K562 (cell line): ENCODE measurements at regions not wholly inside any gene's neighbourhood (a gene's known extent, or its start where the extent isn't known, plus 50 kb on each side); places are given as distances from the start of the nearest gene placed in this dataset.

ENCODE experiments used
- ATAC-seq: fragments of 200-7000 bp; cut with Tn5 transposase; 3 replicates; pipeline ENCODE4 v1.9.1; 2020; ENCODE audit warnings: moderate library complexity
- BruUV-seq: library from RNA; stranded (reverse); fragments of 400-500 nt; replicated peaks from 2 replicates; lab custom pipeline; 2021; lab: Mats Ljungman, UMichigan
- CTCF ChIA-PET: fragments of 300-600 bp; formaldehyde crosslinking; extraction: SDS; loops from one replicate; lab custom pipeline; 2021; ENCODE audit warnings: low intra/inter-chr PET ratio; lab: Yijun Ruan, JAX
- POLR2A ChIA-PET: fragments of 300-600, 350-650 bp; sonication (Branson Sonifier 250); formaldehyde crosslinking; extraction: SDS; loops from one replicate; lab custom pipeline; 2021; ENCODE audit warnings: antibody characterized with exemption, inconsistent platforms; lab: Yijun Ruan, JAX
- DNase-seq, 4 experiments: peaks; one replicate each; pipeline versions ENCODE4 v3.0.0 to v3.0.0-alpha.2; 2011 to 2018; ENCODE audit warnings: low spot score in 3 of 4, mixed read lengths in 3 of 4; ENCODE audit errors: extremely low read depth in 1 of 4
- FAIRE-seq: peaks from 2 replicates; lab custom pipeline; 2011; peaks lifted over from hg19 to GRCh38; lab: Jason Lieb, UNC
- H2AFZ ChIP-seq: 2 replicates; pipeline ENCODE4 v1.6.0; 2011; ENCODE audit warnings: low read depth, low read length, control low read depth, inconsistent platforms
- H3K27ac ChIP-seq: fragments of 200-600 bp; 3 replicates; pipeline ENCODE4 v1.8.0; 2011; ENCODE audit warnings: low read depth, mild to moderate bottlenecking, control low read depth, inconsistent platforms, low read length, moderate library complexity, mixed read lengths; ENCODE audit errors: extremely low read depth
- H3K27me3 ChIP-seq, 2 experiments: fragments of 300-600 bp in 1 of 2; 2 replicates in 1 of 2; 3 replicates in 1 of 2; pipeline versions ENCODE4 v1.6.0 to v1.8.0; 2011; ENCODE audit warnings: inconsistent platforms in 2 of 2, low read length in 2 of 2, mild to moderate bottlenecking in 1 of 2, mixed read lengths in 1 of 2, moderate library complexity in 1 of 2; ENCODE audit not compliant: control insufficient read depth in 2 of 2, insufficient read depth in 2 of 2
- H3K36me3 ChIP-seq: fragments of 300-600 bp; 3 replicates; pipeline ENCODE4 v1.8.0; 2011; ENCODE audit warnings: mild to moderate bottlenecking, low read length, inconsistent platforms; ENCODE audit not compliant: control insufficient read depth, insufficient read depth
- H3K4me1 ChIP-seq, 2 experiments: fragments of 200-600 bp in 1 of 2; replicated peaks in 1 of 2; 2 replicates in 1 of 2; 3 replicates in 1 of 2; pipeline versions ENCODE4 v1.5.1 to v1.8.0; 2011; ENCODE audit warnings: inconsistent platforms in 2 of 2, low read length in 2 of 2, mild to moderate bottlenecking in 1 of 2, mixed read lengths in 1 of 2, moderate library complexity in 1 of 2; ENCODE audit not compliant: control insufficient read depth in 2 of 2, insufficient read depth in 2 of 2
- H3K4me2 ChIP-seq: 2 replicates; pipeline ENCODE4 v1.6.1; 2011; ENCODE audit warnings: low read length, control low read depth, inconsistent platforms, mixed read lengths; ENCODE audit not compliant: insufficient read depth
- H3K4me3 ChIP-seq: fragments of 200-600 bp; sonication (generic), shearing (Covaris generic); 2 replicates; pipeline ENCODE4 v1.5.1; 2016; ENCODE audit warnings: control low read depth, inconsistent platforms
- H3K79me2 ChIP-seq: fragments of 200-600 bp; 3 replicates; pipeline ENCODE4 v1.8.0; 2011; ENCODE audit warnings: low read length, inconsistent platforms; ENCODE audit not compliant: control insufficient read depth, insufficient read depth
- H3K9ac ChIP-seq, 2 experiments: 2 replicates each; pipeline versions ENCODE4 v1.6.0 to v1.6.1; 2011; ENCODE audit warnings: low read depth in 2 of 2, low read length in 2 of 2, control low read depth in 1 of 2, inconsistent platforms in 1 of 2, mild to moderate bottlenecking in 1 of 2, mixed read lengths in 1 of 2; ENCODE audit not compliant: insufficient read depth in 1 of 2
- H3K9me1 ChIP-seq: one replicate; pipeline ENCODE4 v1.6.0; 2011; ENCODE audit warnings: inconsistent platforms, mild to moderate bottlenecking, low read length, moderate library complexity; ENCODE audit not compliant: control insufficient read depth, insufficient read depth
- H3K9me3 ChIP-seq: replicated peaks from 2 replicates; pipeline ENCODE4 v1.5.1; 2011; ENCODE audit warnings: low read depth, low read length, inconsistent platforms; ENCODE audit not compliant: control insufficient read depth, insufficient read depth
- H4K20me1 ChIP-seq: replicated peaks from 2 replicates; pipeline ENCODE4 v1.6.1; 2011; ENCODE audit warnings: low read length, inconsistent platforms, mixed read lengths; ENCODE audit not compliant: control insufficient read depth, insufficient read depth
- CXXC5 ChIP-seq: fragments of 250-450 bp; sonication (Bioruptor Pico); IDR thresholded peaks from 2 replicates; pipeline ENCODE4 v1.8.0; 2022; ENCODE audit warnings: inconsistent platforms, mild to moderate bottlenecking, moderate library complexity
- GTF2A2 ChIP-seq: IDR thresholded peaks from 2 replicates; pipeline ENCODE4 v1.6.1; 2016; ENCODE audit warnings: mild to moderate bottlenecking, missing genetic modification characterization, missing compliant biosample characterization
- HES1 ChIP-seq: fragments of 450-650 bp; IDR thresholded peaks from 2 replicates; pipeline ENCODE4 v1.6.1; 2016; ENCODE audit warnings: low read depth, mild to moderate bottlenecking, moderate library complexity
- HNRNPH1 ChIP-seq: fragments of 200-400 bp; formaldehyde crosslinking; optimal IDR thresholded peaks from 2 replicates; pipeline ENCODE3; 2017; ENCODE audit warnings: low read depth, mild to moderate bottlenecking, low read length, moderate library complexity
- NFE2L1 ChIP-seq: fragments of 450-650 bp; IDR thresholded peaks from 2 replicates; pipeline ENCODE4 v1.6.1; 2016; ENCODE audit warnings: missing genetic modification characterization, low read depth, mild to moderate bottlenecking, missing compliant biosample characterization, moderate library complexity, borderline replicate concordance
- NONO ChIP-seq, 2 experiments: fragments of 200-400 bp in 1 of 2; fragments of 450-650 bp in 1 of 2; formaldehyde crosslinking in 1 of 2; IDR thresholded peaks; 2 replicates each; pipeline ENCODE4 v1.6.1; 2017; ENCODE audit warnings: low read depth in 2 of 2, mild to moderate bottlenecking in 2 of 2, moderate library complexity in 2 of 2, low read length in 1 of 2
- RFX1 ChIP-seq: fragments of 450-650 bp; IDR thresholded peaks from 2 replicates; pipeline ENCODE4 v1.6.1; 2016; ENCODE audit warnings: mild to moderate bottlenecking, moderate library complexity
- THRAP3 ChIP-seq: fragments of 450-650 bp; IDR thresholded peaks from 2 replicates; pipeline ENCODE4 v1.6.1; 2016; ENCODE audit warnings: mild to moderate bottlenecking, inconsistent platforms, borderline replicate concordance
- ZFX ChIP-seq: sonication (generic); formaldehyde crosslinking; IDR thresholded peaks from 2 replicates; pipeline ENCODE4 v1.8.0; 2022; ENCODE audit warnings: mild to moderate bottlenecking, missing genetic modification reagents, moderate library complexity
- ZNF134 ChIP-seq: fragments of 250-450 bp; sonication (Bioruptor Pico); conservative IDR thresholded peaks from 2 replicates; pipeline ENCODE4 v1.4.0; 2020
- ZNF778 ChIP-seq: fragments of 450-650 bp; formaldehyde crosslinking; IDR thresholded peaks from 2 replicates; pipeline ENCODE4 v1.4.0; 2020; ENCODE audit warnings: mild to moderate bottlenecking, moderate library complexity
- ZNF780A ChIP-seq: fragments of 250-450 bp; sonication (Bioruptor Pico); IDR thresholded peaks from 2 replicates; pipeline ENCODE4 v1.5.0; 2021; ENCODE audit warnings: mild to moderate bottlenecking
- WGBS: fragments of 100-300 bp; shearing (Covaris generic); methylation state at CpG from one replicate; pipeline ENCODE4 v1.1.6; 2016; ENCODE audit warnings: low coverage, mixed read lengths; ENCODE audit not compliant: insufficient coverage; ENCODE audit errors: missing lambda C conversion rate; 5-methylcytosine and 5-hydroxymethylcytosine counted together
- in situ Hi-C: fragments of 300-500 bp; cut with MboI; formaldehyde crosslinking; loops from 4 replicates; pipeline ENCODE4 v1.15.0; 2018; ENCODE audit warnings: inconsistent platforms, mixed read lengths
- intact Hi-C: fragments of 100-400 bp; cut with micrococcal nuclease; formaldehyde crosslinking; loops from 2 replicates; pipeline ENCODE4 v1.14.2; 2022
- TF ChIP-seq, protein P1 (sequence below): fragments of 450-650 bp; IDR thresholded peaks from 2 replicates; pipeline ENCODE4 v1.6.1; 2017; ENCODE audit warnings: antibody characterized with exemption, mild to moderate bottlenecking
- TF ChIP-seq, protein P2 (sequence below): fragments of 250-450 bp; sonication (Bioruptor Pico); IDR thresholded peaks from 2 replicates; pipeline ENCODE4 v1.5.0; 2021
- TF ChIP-seq, protein P3 (sequence below), 2 experiments: IDR thresholded peaks in 1 of 2; conservative IDR thresholded peaks in 1 of 2; 2 replicates each; pipeline ENCODE4 v1.6.1; 2016; ENCODE audit warnings: low read depth in 2 of 2, mild to moderate bottlenecking in 1 of 2, missing compliant biosample characterization in 1 of 2, missing genetic modification characterization in 1 of 2, moderate library complexity in 1 of 2

- no peak for FAIRE-seq
- 0% methylated on average over 2 of the region's 2 CpGs for WGBS
- H3K79me2 ChIP-seq: no peaks in the 10 kb centered on the region
- no peak for TF ChIP-seq NFE2L1 (tag)
- TF ChIP-seq HES1: no peak
- TF ChIP-seq, protein P1, sequence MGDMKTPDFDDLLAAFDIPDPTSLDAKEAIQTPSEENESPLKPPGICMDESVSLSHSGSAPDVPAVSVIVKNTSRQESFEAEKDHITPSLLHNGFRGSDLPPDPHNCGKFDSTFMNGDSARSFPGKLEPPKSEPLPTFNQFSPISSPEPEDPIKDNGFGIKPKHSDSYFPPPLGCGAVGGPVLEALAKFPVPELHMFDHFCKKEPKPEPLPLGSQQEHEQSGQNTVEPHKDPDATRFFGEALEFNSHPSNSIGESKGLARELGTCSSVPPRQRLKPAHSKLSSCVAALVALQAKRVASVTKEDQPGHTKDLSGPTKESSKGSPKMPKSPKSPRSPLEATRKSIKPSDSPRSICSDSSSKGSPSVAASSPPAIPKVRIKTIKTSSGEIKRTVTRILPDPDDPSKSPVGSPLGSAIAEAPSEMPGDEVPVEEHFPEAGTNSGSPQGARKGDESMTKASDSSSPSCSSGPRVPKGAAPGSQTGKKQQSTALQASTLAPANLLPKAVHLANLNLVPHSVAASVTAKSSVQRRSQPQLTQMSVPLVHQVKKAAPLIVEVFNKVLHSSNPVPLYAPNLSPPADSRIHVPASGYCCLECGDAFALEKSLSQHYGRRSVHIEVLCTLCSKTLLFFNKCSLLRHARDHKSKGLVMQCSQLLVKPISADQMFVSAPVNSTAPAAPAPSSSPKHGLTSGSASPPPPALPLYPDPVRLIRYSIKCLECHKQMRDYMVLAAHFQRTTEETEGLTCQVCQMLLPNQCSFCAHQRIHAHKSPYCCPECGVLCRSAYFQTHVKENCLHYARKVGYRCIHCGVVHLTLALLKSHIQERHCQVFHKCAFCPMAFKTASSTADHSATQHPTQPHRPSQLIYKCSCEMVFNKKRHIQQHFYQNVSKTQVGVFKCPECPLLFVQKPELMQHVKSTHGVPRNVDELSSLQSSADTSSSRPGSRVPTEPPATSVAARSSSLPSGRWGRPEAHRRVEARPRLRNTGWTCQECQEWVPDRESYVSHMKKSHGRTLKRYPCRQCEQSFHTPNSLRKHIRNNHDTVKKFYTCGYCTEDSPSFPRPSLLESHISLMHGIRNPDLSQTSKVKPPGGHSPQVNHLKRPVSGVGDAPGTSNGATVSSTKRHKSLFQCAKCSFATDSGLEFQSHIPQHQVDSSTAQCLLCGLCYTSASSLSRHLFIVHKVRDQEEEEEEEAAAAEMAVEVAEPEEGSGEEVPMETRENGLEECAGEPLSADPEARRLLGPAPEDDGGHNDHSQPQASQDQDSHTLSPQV: no peak
- TF ChIP-seq NONO (IDR thresholded peaks at IDR 0.05; ENCODE audit: low read depth in 2 of 2, low read length in 1 of 2): no peak
- no peak for TF ChIP-seq HNRNPH1
- TF ChIP-seq ZFX: no peak
- TF ChIP-seq, protein P2, sequence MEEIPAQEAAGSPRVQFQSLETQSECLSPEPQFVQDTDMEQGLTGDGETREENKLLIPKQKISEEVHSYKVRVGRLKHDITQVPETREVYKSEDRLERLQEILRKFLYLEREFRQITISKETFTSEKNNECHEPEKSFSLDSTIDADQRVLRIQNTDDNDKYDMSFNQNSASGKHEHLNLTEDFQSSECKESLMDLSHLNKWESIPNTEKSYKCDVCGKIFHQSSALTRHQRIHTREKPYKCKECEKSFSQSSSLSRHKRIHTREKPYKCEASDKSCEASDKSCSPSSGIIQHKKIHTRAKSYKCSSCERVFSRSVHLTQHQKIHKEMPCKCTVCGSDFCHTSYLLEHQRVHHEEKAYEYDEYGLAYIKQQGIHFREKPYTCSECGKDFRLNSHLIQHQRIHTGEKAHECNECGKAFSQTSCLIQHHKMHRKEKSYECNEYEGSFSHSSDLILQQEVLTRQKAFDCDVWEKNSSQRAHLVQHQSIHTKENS: no peak
- TF ChIP-seq, protein P3, sequence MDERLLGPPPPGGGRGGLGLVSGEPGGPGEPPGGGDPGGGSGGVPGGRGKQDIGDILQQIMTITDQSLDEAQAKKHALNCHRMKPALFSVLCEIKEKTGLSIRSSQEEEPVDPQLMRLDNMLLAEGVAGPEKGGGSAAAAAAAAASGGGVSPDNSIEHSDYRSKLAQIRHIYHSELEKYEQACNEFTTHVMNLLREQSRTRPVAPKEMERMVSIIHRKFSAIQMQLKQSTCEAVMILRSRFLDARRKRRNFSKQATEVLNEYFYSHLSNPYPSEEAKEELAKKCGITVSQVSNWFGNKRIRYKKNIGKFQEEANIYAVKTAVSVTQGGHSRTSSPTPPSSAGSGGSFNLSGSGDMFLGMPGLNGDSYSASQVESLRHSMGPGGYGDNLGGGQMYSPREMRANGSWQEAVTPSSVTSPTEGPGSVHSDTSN (CRISPR knock-in tag; IDR thresholded peaks at IDR 0.05; ENCODE audit: low read depth): no peak
- TF ChIP-seq, protein P3 (tag; conservative IDR thresholded peaks at IDR 0.05; ENCODE audit: low read depth): no peak
- no peak for TF ChIP-seq ZNF134 (CRISPR knock-in tag)
- no peak for TF ChIP-seq ZNF780A (CRISPR knock-in tag)
- no peak for TF ChIP-seq ZNF778 (CRISPR knock-in tag)
- no peak for TF ChIP-seq THRAP3
- TF ChIP-seq CXXC5: no peak
- no peak for TF ChIP-seq RFX1
- TF ChIP-seq GTF2A2 (tag): no peak
- TF ChIP-seq, all 486 proteins: peak for 0
- Histone ChIP-seq H3K27me3 (no peaks in the 10 kb centered on the region), H3K4me1 (no peaks in the 10 kb centered on the region), H3K4me2 (no peak overlapping the region), H3K9me3 (no peaks in the 10 kb centered on the region), H2AFZ (no peak overlapping the region), H3K4me3 (no peak overlapping the region), H4K20me1 (no peaks in the 10 kb centered on the region), H3K9ac (no peak overlapping the region), H3K36me3 (no peaks in the 10 kb centered on the region), H3K27ac (no peak overlapping the region), H3K9me1 (no peaks in the 10 kb centered on the region)
- ChIA-PET POLR2A (no interaction called here), CTCF (no interaction called here)
- intact Hi-C loops (no loop called here), in situ Hi-C loops (no loop called here)
- BruUV-seq: no TSS peak
- ATAC-seq: no peak
- DNase-seq: no peak
Measured at GRCh38 chr4:156538210-156538609, 433.4 kb downstream of the PDGFC start.
